RKO (cell line): ENCODE measurements at regions not wholly inside any gene's neighbourhood (a gene's known extent, or its start where the extent isn't known, plus 50 kb on each side); places are given as distances from the start of the nearest gene placed in this dataset.

Experiments
- DNase-seq: peaks from one replicate; pipeline ENCODE4 v3.0.0-alpha.2; 2016; ENCODE audit warnings: low spot score

GRCh38 chr1:223000632-223001031 lies 142.4 kb downstream of the TLR5 start:
- DNase-seq: no peak

GRCh38 chr1:223001653-223002634 lies 141.1 kb downstream of the TLR5 start:
- no peak for DNase-seq

- DNase-seq: no peak
Measured at GRCh38 chr1:223003549-223003948, 139.5 kb downstream of the TLR5 start.

GRCh38 chr1:223006371-223006770 lies 136.7 kb downstream of the TLR5 start:
- no peak for DNase-seq

- DNase-seq: no peak
Measured at GRCh38 chr1:223006917-223007648, 136.0 kb downstream of the TLR5 start.

- DNase-seq: no peak
Measured at GRCh38 chr1:223007935-223008334, 135.1 kb downstream of the TLR5 start.

- DNase-seq: no peak
Measured at GRCh38 chr1:223008808-223009207, 134.2 kb downstream of the TLR5 start.

GRCh38 chr1:223009406-223009805 lies 133.6 kb downstream of the TLR5 start:
- DNase-seq: no peak

GRCh38 chr1:223010582-223011504 lies 132.2 kb downstream of the TLR5 start:
- DNase-seq: no peak

- DNase-seq: no peak
Measured at GRCh38 chr1:223011505-223011856, 131.6 kb downstream of the TLR5 start.

GRCh38 chr1:223012176-223012788 lies 130.8 kb downstream of the TLR5 start:
- DNase-seq: no peak

GRCh38 chr1:223012938-223013337 lies 130.1 kb downstream of the TLR5 start:
- no peak for DNase-seq

- DNase-seq: no peak
Measured at GRCh38 chr1:223014142-223014873, 128.7 kb downstream of the TLR5 start.

- DNase-seq: no peak
Measured at GRCh38 chr1:223016381-223016780, 126.7 kb downstream of the TLR5 start.

GRCh38 chr1:223016890-223017289 lies 126.2 kb downstream of the TLR5 start:
- DNase-seq: no peak

- DNase-seq: no peak
Measured at GRCh38 chr1:223017291-223017690, 125.8 kb downstream of the TLR5 start.

GRCh38 chr1:223018534-223018933 lies 124.5 kb downstream of the TLR5 start:
- DNase-seq: no peak

- DNase-seq: no peak
Measured at GRCh38 chr1:223019256-223019655, 123.8 kb downstream of the TLR5 start.

GRCh38 chr1:223020770-223021169 lies 122.3 kb downstream of the TLR5 start:
- no peak for DNase-seq

- DNase-seq: no peak
Measured at GRCh38 chr1:223022641-223023473, 120.2 kb downstream of the TLR5 start.
